Muscle layer of duodenum (tissue), 2 donors: ENCODE measurements at regions not wholly inside any gene's neighbourhood (a gene's known extent, or its start where the extent isn't known, plus 50 kb on each side); places are given as distances from the start of the nearest gene placed in this dataset.
"Not testable (repeated sequence)": the region's sequence is repeated elsewhere in the genome, so short reads cannot be mapped to it uniquely, and the experiment has no call there.

Experiments
- H3K27ac ChIP-seq: one replicate; pipeline ENCODE4 v1.7.0; 2013; ENCODE audit warnings: mild to moderate bottlenecking, low read length
- H3K27me3 ChIP-seq: one replicate; pipeline ENCODE4 v1.7.0; 2013; ENCODE audit warnings: low read depth, mild to moderate bottlenecking, control low read depth, low read length
- H3K36me3 ChIP-seq, 2 donors: one replicate each; pipeline ENCODE4 v1.7.0; 2013; ENCODE audit warnings: low read length in 2 of 2, control low read depth in 1 of 2, mild to moderate bottlenecking in 1 of 2; ENCODE audit not compliant: insufficient read depth in 2 of 2, control insufficient read depth in 1 of 2
- H3K4me1 ChIP-seq, 2 donors: one replicate each; pipeline ENCODE4 v1.7.0; 2013; ENCODE audit warnings: low read length in 2 of 2, mild to moderate bottlenecking in 2 of 2, control low read depth in 1 of 2, moderate library complexity in 1 of 2; ENCODE audit not compliant: insufficient read depth in 2 of 2, control insufficient read depth in 1 of 2
- H3K4me3 ChIP-seq, 2 donors: one replicate each; pipeline ENCODE4 v1.7.0; 2013; ENCODE audit warnings: low read length in 2 of 2, low read depth in 1 of 2, mild to moderate bottlenecking in 1 of 2
- H3K9me3 ChIP-seq, 2 donors: one replicate each; pipeline ENCODE4 v1.7.0; 2013; ENCODE audit warnings: low read length in 2 of 2, control low read depth in 1 of 2, mild to moderate bottlenecking in 1 of 2; ENCODE audit not compliant: control insufficient read depth in 1 of 2
- donor health status: healthy.

- Histone ChIP-seq H3K4me1 (no peaks in the 10 kb centered on the region), H3K9me3 (no peaks in the 10 kb centered on the region), H3K27ac (no peak overlapping the region), H3K4me3 (no peak overlapping the region), H3K27me3 (no peaks in the 10 kb centered on the region), H3K36me3 (no peaks in the 10 kb centered on the region)
Observed at GRCh38 chr2:138364554-138365162, 136.9 kb upstream of the SPOPL start.

- H3K9me3 ChIP-seq: no peaks in the 10 kb centered on the region
- H3K4me1 ChIP-seq: no peaks in the 10 kb centered on the region
- no peak overlapping the region for H3K4me3 ChIP-seq
- no peaks in the 10 kb centered on the region for H3K36me3 ChIP-seq
- no peak overlapping the region for H3K27ac ChIP-seq
- H3K27me3 ChIP-seq: no peaks in the 10 kb centered on the region
Observed at GRCh38 chr2:138365581-138365980, 136.0 kb upstream of the SPOPL start.

GRCh38 chr2:138369856-138370255 lies 131.7 kb upstream of the SPOPL start:
- H3K9me3 ChIP-seq: no peaks in the 10 kb centered on the region
- no peaks in the 10 kb centered on the region for H3K27me3 ChIP-seq
- no peak overlapping the region for H3K4me3 ChIP-seq
- H3K4me1 ChIP-seq: no peaks in the 10 kb centered on the region
- no peak overlapping the region for H3K27ac ChIP-seq
- no peaks in the 10 kb centered on the region for H3K36me3 ChIP-seq

- Histone ChIP-seq H3K4me1 (no peaks in the 10 kb centered on the region), H3K9me3 (no peaks in the 10 kb centered on the region), H3K4me3 (no peak overlapping the region), H3K27me3 (no peaks in the 10 kb centered on the region), H3K27ac (no peak overlapping the region), H3K36me3 (no peaks in the 10 kb centered on the region)
Observed at GRCh38 chr2:138373993-138374408, 127.6 kb upstream of the SPOPL start.

- no peaks in the 10 kb centered on the region for H3K9me3 ChIP-seq
- H3K27me3 ChIP-seq: no peaks in the 10 kb centered on the region
- H3K4me3 ChIP-seq: no peak overlapping the region
- H3K36me3 ChIP-seq: no peaks in the 10 kb centered on the region
- no peaks in the 10 kb centered on the region for H3K4me1 ChIP-seq
- no peak overlapping the region for H3K27ac ChIP-seq
Observed at GRCh38 chr2:138381373-138381772, 120.2 kb upstream of the SPOPL start.

- H3K36me3 ChIP-seq: no peaks in the 10 kb centered on the region
- H3K4me3 ChIP-seq: no peak overlapping the region
- no peaks in the 10 kb centered on the region for H3K4me1 ChIP-seq
- no peak overlapping the region for H3K27ac ChIP-seq
- no peaks in the 10 kb centered on the region for H3K27me3 ChIP-seq
- H3K9me3 ChIP-seq: no peaks in the 10 kb centered on the region
Observed at GRCh38 chr2:138382672-138383071, 118.9 kb upstream of the SPOPL start.

GRCh38 chr2:138386191-138386590 lies 115.4 kb upstream of the SPOPL start:
- H3K4me3 ChIP-seq, H3K27me3 ChIP-seq, H3K4me1 ChIP-seq, H3K36me3 ChIP-seq, H3K9me3 ChIP-seq, H3K27ac ChIP-seq: not testable (repeated sequence)

- Histone ChIP-seq H3K9me3 (no peaks in the 10 kb centered on the region), H3K27ac (no peak overlapping the region), H3K4me3 (no peak overlapping the region), H3K4me1 (no peaks in the 10 kb centered on the region), H3K27me3 (no peaks in the 10 kb centered on the region), H3K36me3 (no peaks in the 10 kb centered on the region)
Observed at GRCh38 chr2:138389063-138389462, 112.5 kb upstream of the SPOPL start.

- H3K9me3 ChIP-seq: no peaks in the 10 kb centered on the region
- H3K4me1 ChIP-seq: no peaks in the 10 kb centered on the region
- no peaks in the 10 kb centered on the region for H3K36me3 ChIP-seq
- no peak overlapping the region for H3K27ac ChIP-seq
- H3K4me3 ChIP-seq: no peak overlapping the region
- H3K27me3 ChIP-seq: no peaks in the 10 kb centered on the region
Observed at GRCh38 chr2:138390316-138390945, 111.1 kb upstream of the SPOPL start.

GRCh38 chr2:138391946-138392345 lies 109.6 kb upstream of the SPOPL start:
- Histone ChIP-seq H3K27ac (no peak overlapping the region), H3K9me3 (no peaks in the 10 kb centered on the region), H3K27me3 (no peaks in the 10 kb centered on the region), H3K4me1 (no peaks in the 10 kb centered on the region), H3K4me3 (no peak overlapping the region), H3K36me3 (no peaks in the 10 kb centered on the region)

- Histone ChIP-seq H3K4me1 (no peaks in the 10 kb centered on the region), H3K9me3 (no peaks in the 10 kb centered on the region), H3K27ac (no peak overlapping the region), H3K36me3 (no peaks in the 10 kb centered on the region), H3K27me3 (no peaks in the 10 kb centered on the region), H3K4me3 (no peak overlapping the region)
Observed at GRCh38 chr2:138395565-138396306, 105.8 kb upstream of the SPOPL start.
